BE2C (cell line): ENCODE measurements at regions not wholly inside any gene's neighbourhood (a gene's known extent, or its start where the extent isn't known, plus 50 kb on each side); places are given as distances from the start of the nearest gene placed in this dataset.
A peak's percentile ranks its signal among the peaks of the same experiment; 100 is the strongest.

Source experiments
- DNase-seq: peaks from one replicate; pipeline ENCODE4 v3.0.0-alpha.2; 2020
- H3K27me3 ChIP-seq: fragments of 250-450 bp; sonication (Bioruptor Pico); 2 replicates; pipeline ENCODE4 v1.5.1; 2020; ENCODE audit warnings: mild to moderate bottlenecking
- H3K36me3 ChIP-seq: fragments of 250-450 bp; sonication (Bioruptor Pico); 2 replicates; pipeline ENCODE4 v1.5.1; 2020; ENCODE audit warnings: mild to moderate bottlenecking
- H3K4me1 ChIP-seq: fragments of 250-450 bp; sonication (Bioruptor Pico); 2 replicates; pipeline ENCODE4 v1.5.1; 2020
- H3K4me3 ChIP-seq: 2 replicates; pipeline ENCODE4 v1.5.1; 2011; ENCODE audit warnings: low read depth, low read length
- H3K9me3 ChIP-seq: fragments of 250-450 bp; sonication (Bioruptor Pico); 2 replicates; pipeline ENCODE4 v1.5.1; 2020
- TF ChIP-seq, protein P1 (sequence below): IDR thresholded peaks from 2 replicates; pipeline ENCODE4 v1.5.1; 2012; ENCODE audit warnings: mild to moderate bottlenecking, low read depth, low read length

- TF ChIP-seq, protein P1, sequence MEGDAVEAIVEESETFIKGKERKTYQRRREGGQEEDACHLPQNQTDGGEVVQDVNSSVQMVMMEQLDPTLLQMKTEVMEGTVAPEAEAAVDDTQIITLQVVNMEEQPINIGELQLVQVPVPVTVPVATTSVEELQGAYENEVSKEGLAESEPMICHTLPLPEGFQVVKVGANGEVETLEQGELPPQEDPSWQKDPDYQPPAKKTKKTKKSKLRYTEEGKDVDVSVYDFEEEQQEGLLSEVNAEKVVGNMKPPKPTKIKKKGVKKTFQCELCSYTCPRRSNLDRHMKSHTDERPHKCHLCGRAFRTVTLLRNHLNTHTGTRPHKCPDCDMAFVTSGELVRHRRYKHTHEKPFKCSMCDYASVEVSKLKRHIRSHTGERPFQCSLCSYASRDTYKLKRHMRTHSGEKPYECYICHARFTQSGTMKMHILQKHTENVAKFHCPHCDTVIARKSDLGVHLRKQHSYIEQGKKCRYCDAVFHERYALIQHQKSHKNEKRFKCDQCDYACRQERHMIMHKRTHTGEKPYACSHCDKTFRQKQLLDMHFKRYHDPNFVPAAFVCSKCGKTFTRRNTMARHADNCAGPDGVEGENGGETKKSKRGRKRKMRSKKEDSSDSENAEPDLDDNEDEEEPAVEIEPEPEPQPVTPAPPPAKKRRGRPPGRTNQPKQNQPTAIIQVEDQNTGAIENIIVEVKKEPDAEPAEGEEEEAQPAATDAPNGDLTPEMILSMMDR: no peak
- DNase-seq: peak; percentile 40
- Histone ChIP-seq H3K4me3 (no peak overlapping the region), H3K27me3 (no peaks in the 10 kb centered on the region), H3K4me1 (peaks cover 14% of the 10 kb centered on the region), H3K9me3 (no peaks in the 10 kb centered on the region), H3K36me3 (no peaks in the 10 kb centered on the region)
These were observed 186.9 kb downstream of the RGS3 start for GRCh38 chr9:113650207-113651131.

DNA sequence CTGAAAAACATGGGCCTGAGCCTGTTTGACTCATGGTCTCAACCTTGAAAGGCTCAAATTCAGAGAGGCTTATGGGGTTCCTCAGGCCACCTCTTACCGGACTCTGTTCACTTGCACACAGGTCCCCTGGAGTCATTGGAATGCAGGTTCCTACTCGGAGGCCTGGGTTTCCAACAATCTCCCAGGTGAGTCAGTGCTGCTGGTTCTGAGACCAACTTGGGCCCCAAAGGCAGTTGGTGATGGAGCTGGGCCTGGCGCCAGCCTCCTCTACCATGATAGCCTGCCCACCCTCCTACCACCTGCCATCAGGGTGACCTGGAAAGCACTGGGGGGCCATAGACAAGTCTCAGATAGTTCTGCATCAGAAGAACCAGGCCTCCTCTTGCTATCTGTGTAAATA, 188.4 kb downstream of the RGS3 start:
- peaks cover 14% of the 10 kb centered on the region for H3K4me1 ChIP-seq
- H3K27me3 ChIP-seq: no peaks in the 10 kb centered on the region
- TF ChIP-seq, protein P1: no peak

DNA sequence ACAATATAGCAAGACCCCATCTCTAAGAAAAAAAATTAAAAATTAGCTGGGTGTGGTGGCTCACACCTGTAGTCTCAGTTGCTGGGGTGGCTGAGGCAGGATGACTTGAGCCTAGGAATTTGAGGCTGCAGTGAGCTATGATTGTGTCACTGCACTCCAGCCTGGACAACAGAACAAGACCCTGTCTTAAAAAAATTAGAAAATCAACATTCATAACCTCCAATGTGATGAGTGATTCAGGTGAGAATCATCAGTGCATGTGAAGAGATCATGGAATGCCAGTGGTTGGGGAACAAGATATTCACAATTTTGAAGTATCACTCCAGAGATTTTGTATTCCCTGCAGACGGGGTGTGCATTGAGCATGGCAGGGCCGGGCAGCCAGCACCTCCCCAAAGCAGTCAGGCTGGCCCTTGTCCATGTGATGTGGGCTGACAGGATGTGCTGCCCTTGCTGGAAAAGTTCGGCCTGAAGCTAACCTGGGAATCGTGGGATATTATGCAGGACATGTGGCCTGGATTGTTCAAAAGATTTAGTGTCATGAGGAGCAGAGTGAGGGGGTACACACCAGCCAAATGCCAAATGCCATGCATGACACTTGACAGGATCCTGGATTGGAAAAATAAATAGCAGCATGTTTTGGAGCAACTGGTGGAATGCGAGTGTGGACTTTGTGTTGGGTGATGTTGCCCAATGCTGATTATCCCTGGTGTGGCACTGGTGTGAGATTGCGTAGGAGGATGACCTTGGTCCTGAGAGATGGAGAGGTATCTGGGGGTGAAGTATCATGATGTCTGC, 189.0 kb downstream of the RGS3 start:
- peaks cover 15% of the 10 kb centered on the region for H3K4me1 ChIP-seq
- no peak for DNase-seq
- TF ChIP-seq, protein P1: no peak

More for the DNA sequence above, 188.4 kb downstream of the RGS3 start:
- DNase-seq: no peak
- no peaks in the 10 kb centered on the region for H3K9me3 ChIP-seq
- H3K36me3 ChIP-seq: no peaks in the 10 kb centered on the region
- H3K4me3 ChIP-seq: no peak overlapping the region

GRCh38 chr9:113653746-113654604, 190.4 kb downstream of the RGS3 start:
- TF ChIP-seq, protein P1: no peak
- Histone ChIP-seq H3K4me1 (peaks cover 14% of the 10 kb centered on the region), H3K4me3 (no peak overlapping the region), H3K27me3 (no peaks in the 10 kb centered on the region), H3K36me3 (no peaks in the 10 kb centered on the region), H3K9me3 (no peaks in the 10 kb centered on the region)
- no peak for DNase-seq

More for the DNA sequence above, 189.0 kb downstream of the RGS3 start:
- Histone ChIP-seq H3K27me3 (no peaks in the 10 kb centered on the region), H3K4me3 (no peak overlapping the region), H3K9me3 (no peaks in the 10 kb centered on the region), H3K36me3 (no peaks in the 10 kb centered on the region)

DNA sequence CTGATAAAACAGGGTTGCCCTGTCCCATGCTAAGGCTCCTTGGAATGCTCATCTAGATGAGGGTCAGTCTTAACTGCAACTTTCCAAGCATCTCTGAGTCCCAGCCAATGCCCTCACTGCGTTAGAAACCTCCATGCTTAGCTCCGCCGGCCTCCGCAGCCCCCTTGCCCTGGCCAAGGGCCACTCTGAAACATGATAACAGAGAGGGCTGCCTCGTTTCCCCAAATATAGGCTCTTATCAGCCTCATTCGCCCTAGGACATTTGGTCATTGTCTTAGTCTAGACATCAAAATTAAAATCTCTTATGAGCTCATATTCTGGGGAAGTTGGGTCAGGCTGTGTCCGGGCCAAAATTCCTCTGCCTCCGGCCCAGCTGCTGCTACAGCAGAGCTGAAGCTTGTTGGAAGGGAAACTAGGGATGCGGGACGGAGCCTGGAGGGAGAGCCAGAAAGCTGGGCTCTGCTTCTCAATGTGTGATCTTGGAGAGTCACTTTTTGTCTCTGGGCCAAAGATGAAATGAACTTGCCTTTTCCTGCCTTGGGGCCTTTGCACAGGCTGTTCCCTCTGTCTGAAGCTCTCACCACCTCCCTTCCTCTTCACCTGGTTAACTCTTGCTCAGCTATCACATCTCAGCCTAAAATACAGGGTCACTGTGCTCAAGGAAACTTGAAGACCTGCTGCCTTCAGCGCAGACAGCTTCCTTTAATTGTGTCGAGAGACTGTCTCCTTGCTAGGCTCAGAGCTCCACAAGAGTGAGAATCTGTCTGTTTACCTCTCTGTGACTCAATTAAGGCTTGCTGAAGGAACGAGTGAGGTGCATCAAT, 191.3 kb downstream of the RGS3 start:
- TF ChIP-seq, protein P1: no peak
- no peak for DNase-seq
- no peaks in the 10 kb centered on the region for H3K27me3 ChIP-seq
- H3K4me1 ChIP-seq: peaks cover 11% of the 10 kb centered on the region
- no peaks in the 10 kb centered on the region for H3K9me3 ChIP-seq
- no peaks in the 10 kb centered on the region for H3K36me3 ChIP-seq
- H3K4me3 ChIP-seq: no peak overlapping the region
